Glutamatergic neuron (in vitro differentiated cells): ENCODE measurements at regions not wholly inside any gene's neighbourhood (a gene's known extent, or its start where the extent isn't known, plus 50 kb on each side); places are given as distances from the start of the nearest gene placed in this dataset.

Experiments
- DNase-seq: peaks from one replicate; pipeline ENCODE4 v3.0.0; 2022
- H3K27ac Mint-ChIP-seq: one replicate; pipeline ENCODE4 v1.8.0; 2020; ENCODE audit warnings: mild to moderate bottlenecking, mixed read lengths, inconsistent platforms; ENCODE audit not compliant: unreplicated experiment
- H3K27me3 Mint-ChIP-seq: one replicate; pipeline ENCODE4 v1.8.0; 2020; ENCODE audit warnings: mild to moderate bottlenecking, moderate library complexity, mixed read lengths, inconsistent platforms; ENCODE audit not compliant: unreplicated experiment
- H3K36me3 Mint-ChIP-seq: one replicate; pipeline ENCODE4 v1.8.0; 2020; ENCODE audit warnings: mild to moderate bottlenecking, mixed read lengths, inconsistent platforms; ENCODE audit not compliant: unreplicated experiment
- H3K4me1 Mint-ChIP-seq: one replicate; pipeline ENCODE4 v1.8.0; 2020; ENCODE audit warnings: mild to moderate bottlenecking, low read depth, mixed read lengths, inconsistent platforms; ENCODE audit not compliant: unreplicated experiment
- H3K4me3 Mint-ChIP-seq: one replicate; pipeline ENCODE4 v1.8.0; 2020; ENCODE audit warnings: mild to moderate bottlenecking, mixed read lengths, inconsistent platforms; ENCODE audit not compliant: unreplicated experiment
- H3K9me3 Mint-ChIP-seq: one replicate; pipeline ENCODE4 v1.8.0; 2020; ENCODE audit warnings: mild to moderate bottlenecking, moderate library complexity, mixed read lengths, inconsistent platforms; ENCODE audit not compliant: unreplicated experiment
- TF ChIP-seq, protein P1 (sequence below): fragments of 200-600 bp; sonication (generic); IDR thresholded peaks from one replicate; pipeline ENCODE4 v1.5.0; 2021; ENCODE audit not compliant: partially characterized antibody, unreplicated experiment

- Mint-ChIP-seq H3K27ac (no peak overlapping the region), H3K36me3 (no peaks in the 10 kb centered on the region), H3K4me3 (no peak overlapping the region), H3K9me3 (no peaks in the 10 kb centered on the region), H3K4me1 (no peaks in the 10 kb centered on the region), H3K27me3 (peaks cover 3% of the 10 kb centered on the region)
- TF ChIP-seq, protein P1, sequence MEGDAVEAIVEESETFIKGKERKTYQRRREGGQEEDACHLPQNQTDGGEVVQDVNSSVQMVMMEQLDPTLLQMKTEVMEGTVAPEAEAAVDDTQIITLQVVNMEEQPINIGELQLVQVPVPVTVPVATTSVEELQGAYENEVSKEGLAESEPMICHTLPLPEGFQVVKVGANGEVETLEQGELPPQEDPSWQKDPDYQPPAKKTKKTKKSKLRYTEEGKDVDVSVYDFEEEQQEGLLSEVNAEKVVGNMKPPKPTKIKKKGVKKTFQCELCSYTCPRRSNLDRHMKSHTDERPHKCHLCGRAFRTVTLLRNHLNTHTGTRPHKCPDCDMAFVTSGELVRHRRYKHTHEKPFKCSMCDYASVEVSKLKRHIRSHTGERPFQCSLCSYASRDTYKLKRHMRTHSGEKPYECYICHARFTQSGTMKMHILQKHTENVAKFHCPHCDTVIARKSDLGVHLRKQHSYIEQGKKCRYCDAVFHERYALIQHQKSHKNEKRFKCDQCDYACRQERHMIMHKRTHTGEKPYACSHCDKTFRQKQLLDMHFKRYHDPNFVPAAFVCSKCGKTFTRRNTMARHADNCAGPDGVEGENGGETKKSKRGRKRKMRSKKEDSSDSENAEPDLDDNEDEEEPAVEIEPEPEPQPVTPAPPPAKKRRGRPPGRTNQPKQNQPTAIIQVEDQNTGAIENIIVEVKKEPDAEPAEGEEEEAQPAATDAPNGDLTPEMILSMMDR, result no peak
- DNase-seq, result no peak
Observed at GRCh38 chrX:94977986-94978385, 1304.0 kb downstream of the FAM133A start.
